ENCODE measurements at regions not wholly inside any gene's neighbourhood (a gene's known extent, or its start where the extent isn't known, plus 50 kb on each side); places are given as distances from the start of the nearest gene placed in this dataset.

DNA sequence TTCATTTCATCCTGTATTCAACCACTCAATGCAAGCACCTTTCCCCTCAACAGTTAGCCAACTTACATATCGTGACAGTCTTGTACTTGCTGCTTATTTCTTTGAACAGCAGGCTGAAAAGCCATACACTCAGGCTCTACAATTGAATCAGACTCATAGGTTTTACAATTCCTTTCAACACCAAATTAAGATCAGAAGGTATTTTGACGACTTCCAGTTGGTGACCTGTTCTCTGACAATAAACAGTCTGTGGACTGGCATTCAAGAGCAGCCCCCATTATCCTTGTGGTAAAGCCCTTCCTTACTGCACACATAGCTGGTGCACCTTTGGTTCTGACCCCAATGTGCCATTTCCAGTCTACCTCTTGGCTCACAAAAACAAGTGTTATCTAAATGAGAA lies 140.0 kb upstream of the MB21D2 start:
- TF ChIP-seq, protein P1, sequence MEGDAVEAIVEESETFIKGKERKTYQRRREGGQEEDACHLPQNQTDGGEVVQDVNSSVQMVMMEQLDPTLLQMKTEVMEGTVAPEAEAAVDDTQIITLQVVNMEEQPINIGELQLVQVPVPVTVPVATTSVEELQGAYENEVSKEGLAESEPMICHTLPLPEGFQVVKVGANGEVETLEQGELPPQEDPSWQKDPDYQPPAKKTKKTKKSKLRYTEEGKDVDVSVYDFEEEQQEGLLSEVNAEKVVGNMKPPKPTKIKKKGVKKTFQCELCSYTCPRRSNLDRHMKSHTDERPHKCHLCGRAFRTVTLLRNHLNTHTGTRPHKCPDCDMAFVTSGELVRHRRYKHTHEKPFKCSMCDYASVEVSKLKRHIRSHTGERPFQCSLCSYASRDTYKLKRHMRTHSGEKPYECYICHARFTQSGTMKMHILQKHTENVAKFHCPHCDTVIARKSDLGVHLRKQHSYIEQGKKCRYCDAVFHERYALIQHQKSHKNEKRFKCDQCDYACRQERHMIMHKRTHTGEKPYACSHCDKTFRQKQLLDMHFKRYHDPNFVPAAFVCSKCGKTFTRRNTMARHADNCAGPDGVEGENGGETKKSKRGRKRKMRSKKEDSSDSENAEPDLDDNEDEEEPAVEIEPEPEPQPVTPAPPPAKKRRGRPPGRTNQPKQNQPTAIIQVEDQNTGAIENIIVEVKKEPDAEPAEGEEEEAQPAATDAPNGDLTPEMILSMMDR (IDR thresholded peaks at IDR 0.05), result no peak
- no peak for TF ChIP-seq ZFX (IDR thresholded peaks at IDR 0.05; ENCODE audit: borderline replicate concordance)
